HL-60 (cell line): ENCODE measurements at regions not wholly inside any gene's neighbourhood (a gene's known extent, or its start where the extent isn't known, plus 50 kb on each side); places are given as distances from the start of the nearest gene placed in this dataset.

Experiments
- GABPA ChIP-seq: IDR thresholded peaks from 2 replicates; pipeline ENCODE4 v1.6.1; 2012; ENCODE audit warnings: low read depth
- TF ChIP-seq, protein P1 (sequence below): IDR thresholded peaks from one replicate; pipeline ENCODE4 v1.5.1; 2011; ENCODE audit warnings: low read length, control low read depth, inconsistent platforms; ENCODE audit not compliant: insufficient read depth

DNA sequence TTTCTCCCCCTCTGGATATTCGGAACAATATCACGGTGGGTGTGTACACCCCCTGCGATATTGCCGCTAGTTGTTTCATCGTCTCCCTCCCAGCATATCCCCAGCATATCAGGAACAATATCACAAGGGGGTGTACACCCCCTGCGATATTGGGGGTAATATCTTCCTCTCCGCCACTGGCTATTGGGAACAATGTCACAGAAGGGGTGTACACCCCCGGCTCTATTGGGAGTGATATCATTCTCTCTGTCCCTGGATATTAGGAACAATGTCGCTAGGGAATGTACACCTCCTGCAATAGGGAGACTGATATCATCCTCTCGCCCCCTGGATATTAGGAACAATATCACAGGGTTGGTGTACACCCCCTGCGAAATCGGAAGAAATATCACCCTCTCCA is 1932.0 kb downstream of the SUCLG1 start:
- no peak for TF ChIP-seq GABPA
- TF ChIP-seq, protein P1, sequence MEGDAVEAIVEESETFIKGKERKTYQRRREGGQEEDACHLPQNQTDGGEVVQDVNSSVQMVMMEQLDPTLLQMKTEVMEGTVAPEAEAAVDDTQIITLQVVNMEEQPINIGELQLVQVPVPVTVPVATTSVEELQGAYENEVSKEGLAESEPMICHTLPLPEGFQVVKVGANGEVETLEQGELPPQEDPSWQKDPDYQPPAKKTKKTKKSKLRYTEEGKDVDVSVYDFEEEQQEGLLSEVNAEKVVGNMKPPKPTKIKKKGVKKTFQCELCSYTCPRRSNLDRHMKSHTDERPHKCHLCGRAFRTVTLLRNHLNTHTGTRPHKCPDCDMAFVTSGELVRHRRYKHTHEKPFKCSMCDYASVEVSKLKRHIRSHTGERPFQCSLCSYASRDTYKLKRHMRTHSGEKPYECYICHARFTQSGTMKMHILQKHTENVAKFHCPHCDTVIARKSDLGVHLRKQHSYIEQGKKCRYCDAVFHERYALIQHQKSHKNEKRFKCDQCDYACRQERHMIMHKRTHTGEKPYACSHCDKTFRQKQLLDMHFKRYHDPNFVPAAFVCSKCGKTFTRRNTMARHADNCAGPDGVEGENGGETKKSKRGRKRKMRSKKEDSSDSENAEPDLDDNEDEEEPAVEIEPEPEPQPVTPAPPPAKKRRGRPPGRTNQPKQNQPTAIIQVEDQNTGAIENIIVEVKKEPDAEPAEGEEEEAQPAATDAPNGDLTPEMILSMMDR = no peak
